Natural killer cell (primary cell): ENCODE measurements at regions not wholly inside any gene's neighbourhood (a gene's known extent, or its start where the extent isn't known, plus 50 kb on each side); places are given as distances from the start of the nearest gene placed in this dataset.

ENCODE experiments used
- ATAC-seq, 3 donors: fragments of 150-1000 bp in 2 of 3; fragments of 200-7000 bp in 1 of 3; cut with Tn5 transposase; 1 replicate in 1 of 3; 2 replicates in 2 of 3; pipeline ENCODE4 v1.10.0; 2021; ENCODE audit warnings: mild to moderate bottlenecking in 2 of 3, moderate library complexity in 2 of 3
- DNase-seq, 2 donors: peaks; one replicate each; pipeline versions ENCODE4 v3.0.0 to v3.0.0-alpha.2; 2013 to 2021; ENCODE audit warnings: mixed read lengths in 1 of 2
- H3K27ac ChIP-seq: one replicate; pipeline ENCODE4 v1.5.1; 2013; ENCODE audit warnings: mild to moderate bottlenecking, low read length
- H3K27me3 ChIP-seq: one replicate; pipeline ENCODE4 v1.6.1; 2013; ENCODE audit warnings: low read length; ENCODE audit not compliant: control insufficient read depth, insufficient read depth
- H3K36me3 ChIP-seq: one replicate; pipeline ENCODE4 v1.6.1; 2013; ENCODE audit warnings: low read length; ENCODE audit not compliant: control insufficient read depth, insufficient read depth
- H3K4me1 ChIP-seq: one replicate; pipeline ENCODE4 v1.6.1; 2013; ENCODE audit warnings: low read length; ENCODE audit not compliant: control insufficient read depth, insufficient read depth
- H3K4me3 ChIP-seq: one replicate; pipeline ENCODE4 v1.5.1; 2013; ENCODE audit warnings: low read length
- H3K9me3 ChIP-seq: one replicate; pipeline ENCODE4 v1.6.1; 2013; ENCODE audit warnings: low read length; ENCODE audit not compliant: control insufficient read depth, insufficient read depth
- H3K27ac Mint-ChIP-seq, 2 donors: one replicate each; pipeline ENCODE4 v1.8.0; 2022; ENCODE audit warnings: mild to moderate bottlenecking in 2 of 2, mixed read lengths in 2 of 2, moderate library complexity in 1 of 2
- H3K27me3 Mint-ChIP-seq, 2 donors: one replicate each; pipeline ENCODE4 v1.8.0; 2022; ENCODE audit warnings: low read depth in 2 of 2, mixed read lengths in 2 of 2
- H3K36me3 Mint-ChIP-seq: one replicate; pipeline ENCODE4 v1.8.0; 2022; ENCODE audit warnings: mixed read lengths
- H3K4me1 Mint-ChIP-seq, 2 donors: one replicate each; pipeline ENCODE4 v1.8.0; 2022; ENCODE audit warnings: mixed read lengths in 2 of 2
- H3K4me3 Mint-ChIP-seq: one replicate; pipeline ENCODE4 v1.8.0; 2022; ENCODE audit warnings: mild to moderate bottlenecking, moderate library complexity, mixed read lengths
- H3K9me3 Mint-ChIP-seq, 2 donors: one replicate each; pipeline ENCODE4 v1.8.0; 2022; ENCODE audit warnings: mixed read lengths in 2 of 2
- CTCF ChIP-seq: fragments of 200-600 bp; IDR thresholded peaks from one replicate; pipeline ENCODE4 v1.8.0; 2022; ENCODE audit warnings: antibody characterized with exemption
- WGBS: methylation state at CpG from one replicate; pipeline ENCODE4 v1.1.7; 2013; ENCODE audit warnings: missing lambda C conversion rate; ENCODE audit not compliant: insufficient coverage; 5-methylcytosine and 5-hydroxymethylcytosine counted together
- intact Hi-C: fragments of 100-400 bp; cut with micrococcal nuclease; formaldehyde crosslinking; loops from one replicate; pipeline ENCODE4 v1.14.2; 2022

- DNase-seq (no peak), ATAC-seq (no peak)
- H3K4me3 ChIP-seq, result no peak overlapping the region
- H3K9me3 Mint-ChIP-seq, result peaks cover 13 to 25% of the 10 kb centered on the region in 2 donors
- peaks cover 20% of the 10 kb centered on the region for H3K36me3 Mint-ChIP-seq
- H3K27me3 Mint-ChIP-seq, result no peaks in the 10 kb centered on the region
- H3K36me3 ChIP-seq, result no peaks in the 10 kb centered on the region
- peaks cover 15% of the 10 kb centered on the region for H3K9me3 ChIP-seq
- no peaks in the 10 kb centered on the region for H3K4me1 Mint-ChIP-seq
- WGBS, result 84% methylated on average over 3 of the region's 3 CpGs
- intact Hi-C loops, result no loop called here
- no peak overlapping the region for H3K27ac ChIP-seq
- no peaks in the 10 kb centered on the region for H3K27me3 ChIP-seq
- H3K4me3 Mint-ChIP-seq, result no peak overlapping the region
- H3K27ac Mint-ChIP-seq, result no peak overlapping the region
- H3K4me1 ChIP-seq, result no peaks in the 10 kb centered on the region
- TF ChIP-seq CTCF, result no peak
Measured at GRCh38 chr7:9106747-9107146, 673.3 kb downstream of the NXPH1 start.

GRCh38 chr7:9120331-9120730 lies 686.9 kb downstream of the NXPH1 start:
- H3K36me3 ChIP-seq, result no peaks in the 10 kb centered on the region
- intact Hi-C loops, result no loop called here
- peaks cover 9 to 20% of the 10 kb centered on the region in 2 donors for H3K9me3 Mint-ChIP-seq
- no peak for DNase-seq
- no peaks in the 10 kb centered on the region for H3K9me3 ChIP-seq
- H3K4me1 Mint-ChIP-seq, result no peaks in the 10 kb centered on the region
- no peaks in the 10 kb centered on the region for H3K27me3 ChIP-seq
- no peak overlapping the region for H3K4me3 ChIP-seq
- TF ChIP-seq CTCF, result no peak
- no peak overlapping the region for H3K27ac ChIP-seq
- H3K4me3 Mint-ChIP-seq, result no peak overlapping the region
- H3K4me1 ChIP-seq, result no peaks in the 10 kb centered on the region
- peaks cover 8% of the 10 kb centered on the region for H3K36me3 Mint-ChIP-seq
- no peak for ATAC-seq
- H3K27ac Mint-ChIP-seq, result no peak overlapping the region
- no peaks in the 10 kb centered on the region for H3K27me3 Mint-ChIP-seq

- no peaks in the 10 kb centered on the region for H3K27me3 Mint-ChIP-seq
- H3K4me1 Mint-ChIP-seq, result no peaks in the 10 kb centered on the region
- Histone ChIP-seq H3K4me1 (no peaks in the 10 kb centered on the region), H3K9me3 (no peaks in the 10 kb centered on the region), H3K36me3 (no peaks in the 10 kb centered on the region), H3K4me3 (no peak overlapping the region), H3K27ac (no peak overlapping the region), H3K27me3 (no peaks in the 10 kb centered on the region)
- H3K9me3 Mint-ChIP-seq, result peaks cover 9 to 26% of the 10 kb centered on the region in 2 donors
- 100% methylated on average over 1 of the region's 2 CpGs for WGBS
- no peak overlapping the region for H3K4me3 Mint-ChIP-seq
- no peak for TF ChIP-seq CTCF
- no peak for ATAC-seq
- no peak for DNase-seq
- H3K27ac Mint-ChIP-seq, result no peak overlapping the region
- intact Hi-C loops, result no loop called here
- no peaks in the 10 kb centered on the region for H3K36me3 Mint-ChIP-seq
Measured at GRCh38 chr7:9124320-9124719, 690.9 kb downstream of the NXPH1 start.

GRCh38 chr7:9125246-9125645 lies 691.8 kb downstream of the NXPH1 start:
- Mint-ChIP-seq H3K4me3 (no peak overlapping the region), H3K4me1 (no peaks in the 10 kb centered on the region), H3K27ac (no peak overlapping the region), H3K36me3 (no peaks in the 10 kb centered on the region), H3K27me3 (no peaks in the 10 kb centered on the region), H3K9me3 (peaks cover 11 to 30% of the 10 kb centered on the region in 2 donors)
- no peaks in the 10 kb centered on the region for H3K36me3 ChIP-seq
- TF ChIP-seq CTCF, result no peak
- H3K27ac ChIP-seq, result no peak overlapping the region
- ATAC-seq (no peak), DNase-seq (no peak)
- H3K9me3 ChIP-seq, result no peaks in the 10 kb centered on the region
- no peak overlapping the region for H3K4me3 ChIP-seq
- H3K4me1 ChIP-seq, result no peaks in the 10 kb centered on the region
- H3K27me3 ChIP-seq, result no peaks in the 10 kb centered on the region
- intact Hi-C loops, result no loop called here
